A549 (cell line): ENCODE measurements at regions not wholly inside any gene's neighbourhood (a gene's known extent, or its start where the extent isn't known, plus 50 kb on each side); places are given as distances from the start of the nearest gene placed in this dataset.

ENCODE experiments used
- ATAC-seq, 2 experiments: fragments of 200-7000 bp in 1 of 2; fragments of >200 bp in 1 of 2; cut with Nextera tagmentation in 1 of 2; cut with Tn5 transposase in 1 of 2; 3 replicates each; pipeline versions ENCODE4 v1.8.0 to v1.9.1; 2018 to 2020; ENCODE audit warnings: mild to moderate bottlenecking in 1 of 2, moderate library complexity in 1 of 2
- CTCF ChIA-PET: fragments of 300-600 bp; sonication (Branson Sonifier 250); formaldehyde crosslinking; extraction: SDS; loops from one replicate; lab custom pipeline; 2021; ENCODE audit warnings: antibody characterized with exemption, inconsistent platforms; lab: Yijun Ruan, JAX
- POLR2A ChIA-PET: fragments of 350-600 bp; formaldehyde crosslinking; extraction: SDS; loops from one replicate; lab custom pipeline; 2021; ENCODE audit warnings: antibody characterized with exemption, inconsistent platforms; lab: Yijun Ruan, JAX
- DNase-seq, 2 experiments: peaks; one replicate each; pipeline versions ENCODE4 v3.0.0 to v3.0.0-alpha.2; 2011 to 2016; ENCODE audit warnings: low read depth in 1 of 2, low spot score in 1 of 2
- FAIRE-seq: peaks from 2 replicates; lab custom pipeline; 2011; peaks lifted over from hg19 to GRCh38; lab: Jason Lieb, UNC
- H3K27ac ChIP-seq, 2 experiments: fragments of >200 bp; sonication (Bioruptor Twin); formaldehyde crosslinking; 3 replicates each; pipeline ENCODE4 v1.5.1; 2016 to 2017
- H3K4me1 ChIP-seq: fragments of >200 bp; sonication (Bioruptor Twin); formaldehyde crosslinking; 3 replicates; pipeline ENCODE4 v1.6.1; 2016
- H3K4me2 ChIP-seq: fragments of >200 bp; sonication (Bioruptor Twin); formaldehyde crosslinking; 3 replicates; pipeline ENCODE4 v1.6.1; 2016
- H3K4me3 ChIP-seq: fragments of >200 bp; sonication (Bioruptor Twin); formaldehyde crosslinking; 3 replicates; pipeline ENCODE4 v1.5.1; 2016
- H3K9me3 ChIP-seq: fragments of >200 bp; sonication (Bioruptor Twin); formaldehyde crosslinking; 3 replicates; pipeline ENCODE4 v1.6.1; 2016
- ELK1 ChIP-seq: fragments of 150-350 bp; IDR thresholded peaks from 2 replicates; pipeline ENCODE4 v1.6.1; 2014; ENCODE audit warnings: low read depth, mild to moderate bottlenecking, low read length
- EP300 ChIP-seq, 2 experiments: fragments of >200 bp; sonication (Bioruptor Twin); formaldehyde crosslinking; IDR thresholded peaks; 2 replicates in 1 of 2; 3 replicates in 1 of 2; pipeline ENCODE4 v1.6.1; 2016 to 2017
- ESRRA ChIP-seq: fragments of 150-350 bp; IDR thresholded peaks from 2 replicates; pipeline ENCODE4 v1.6.1; 2014; ENCODE audit warnings: mild to moderate bottlenecking, low read length, borderline replicate concordance
- FOSB ChIP-seq: fragments of 250-450 bp; sonication (Bioruptor Pico); IDR thresholded peaks from 2 replicates; pipeline ENCODE4 v1.5.0; 2020; ENCODE audit warnings: mild to moderate bottlenecking, moderate library complexity
- FOSL2 ChIP-seq, 2 experiments: fragments of 450-650 bp in 1 of 2; fragments of >200 bp in 1 of 2; sonication (Bioruptor Twin) in 1 of 2; formaldehyde crosslinking; IDR thresholded peaks; 2 replicates each; pipeline versions ENCODE4 v1.5.0 to v1.6.1; 2016 to 2020; ENCODE audit warnings: mild to moderate bottlenecking in 1 of 2, moderate library complexity in 1 of 2
- FOXS1 ChIP-seq: fragments of 250-450 bp; sonication (Bioruptor Pico); IDR thresholded peaks from 2 replicates; pipeline ENCODE4 v1.5.0; 2020; ENCODE audit warnings: mild to moderate bottlenecking, moderate library complexity
- GATA3 ChIP-seq: IDR thresholded peaks from 2 replicates; pipeline ENCODE4 v1.6.1; 2012; ENCODE audit warnings: borderline replicate concordance
- HES2 ChIP-seq: fragments of >200 bp; sonication (Bioruptor Twin); formaldehyde crosslinking; IDR thresholded peaks from 2 replicates; pipeline ENCODE4 v1.6.1; 2016
- HMGXB4 ChIP-seq: fragments of 250-450 bp; sonication (Bioruptor Pico); IDR thresholded peaks from 2 replicates; pipeline ENCODE4 v1.5.0; 2021; ENCODE audit warnings: mild to moderate bottlenecking, moderate library complexity, borderline replicate concordance
- HOXB13 ChIP-seq: fragments of 250-450 bp; sonication (Bioruptor Pico); IDR thresholded peaks from 2 replicates; pipeline ENCODE4 v1.5.0; 2020; ENCODE audit warnings: low read depth, mild to moderate bottlenecking, moderate library complexity
- JUN ChIP-seq, 2 experiments: fragments of >200 bp; sonication (Bioruptor Twin); formaldehyde crosslinking; IDR thresholded peaks; 2 replicates in 1 of 2; 3 replicates in 1 of 2; pipeline ENCODE4 v1.6.1; 2016 to 2017
- KDM1A ChIP-seq: fragments of 200-600 bp; sonication (generic); IDR thresholded peaks from 2 replicates; pipeline ENCODE4 v1.6.1; 2016; ENCODE audit warnings: low read depth, mild to moderate bottlenecking
- MAFK ChIP-seq: fragments of 450-650 bp; IDR thresholded peaks from 2 replicates; pipeline ENCODE4 v1.6.1; 2014; ENCODE audit not compliant: partially characterized antibody
- MYC ChIP-seq: IDR thresholded peaks from 2 replicates; pipeline ENCODE4 v1.6.1; 2012; ENCODE audit warnings: mild to moderate bottlenecking, inconsistent platforms, low read length, improper control_type of control experiment, borderline replicate concordance
- NFE2L2 ChIP-seq: fragments of 150-350 bp; conservative IDR thresholded peaks from 2 replicates; pipeline ENCODE4 v1.6.1; 2014; ENCODE audit warnings: low read length
- PBX3 ChIP-seq: IDR thresholded peaks from 2 replicates; pipeline ENCODE4 v1.6.1; 2012
- USF2 ChIP-seq: fragments of 450-650 bp; IDR thresholded peaks from 2 replicates; pipeline ENCODE4 v1.6.1; 2014; ENCODE audit warnings: antibody characterized with exemption
- ZSCAN20 ChIP-seq: fragments of 250-450 bp; sonication (Bioruptor Pico); IDR thresholded peaks from 2 replicates; pipeline ENCODE4 v1.8.0; 2022; ENCODE audit warnings: mild to moderate bottlenecking, moderate library complexity
- WGBS: methylation state at CpG from one replicate; pipeline ENCODE4 v1.1.6; 2017; ENCODE audit errors: missing lambda C conversion rate; 5-methylcytosine and 5-hydroxymethylcytosine counted together

- DNase-seq, result no peak
- Histone ChIP-seq H3K4me1 (peaks cover 6% of the 10 kb centered on the region; the same call in 1 of the 3 replicates), H3K27ac (peak overlapping the region in 1 of 2 experiments; percentile 45; a peak in 3 of 6 replicates)
- no peak for TF ChIP-seq MYC
- no peak for TF ChIP-seq FOSL2 (IDR thresholded peaks at IDR 0.05)
- TF ChIP-seq FOSL2 (CRISPR knock-in tag; IDR thresholded peaks at IDR 0.05), result 0 out of 2 replicates have a peak, but pooled peaks have one; percentile 16
- TF ChIP-seq, all 56 proteins: peak for 1
- no peak overlapping the region for H3K4me2 ChIP-seq
- FAIRE-seq (no peak), ATAC-seq (no peak)
- no peaks in the 10 kb centered on the region for H3K9me3 ChIP-seq
- H3K4me3 ChIP-seq, result no peak overlapping the region
- CTCF ChIA-PET, result interaction anchor here (1.3 kb wide), 3 partner anchors 8 to 10 kb away, joined by 4 to 7 read pairs (median 5); no protein-coding TSS in a partner anchor
- POLR2A ChIA-PET, result no interaction called here
- 68% methylated on average over 5 of the region's 5 CpGs for WGBS
These were observed 57.9 kb upstream of the EPAS1 start for GRCh38 chr2:46239175-46239846.

GRCh38 chr2:46239847-46240181, 57.4 kb upstream of the EPAS1 start:
- no peak for DNase-seq
- no peaks in the 10 kb centered on the region for H3K9me3 ChIP-seq
- no peak for ATAC-seq
- CTCF ChIA-PET, result interaction anchor here (1.3 kb wide), 3 partner anchors 8 to 10 kb away, joined by 4 to 7 read pairs (median 5); no protein-coding TSS in a partner anchor
- no peak overlapping the region for H3K4me2 ChIP-seq
- POLR2A ChIA-PET, result interaction anchor here (0.5 kb wide), 1 partner anchor 48 kb away, joined by 3 read pairs; no protein-coding TSS in a partner anchor
- H3K4me1 ChIP-seq, result peaks cover 6% of the 10 kb centered on the region; the same call in 1 of the 3 replicates
- TF ChIP-seq HES2 (no peak), FOXS1 (CRISPR knock-in tag) (no peak), FOSL2 (IDR thresholded peaks at IDR 0.05) (no peak), FOSL2 (CRISPR knock-in tag; IDR thresholded peaks at IDR 0.05) (no peak), USF2 (no peak), ESRRA (no peak), ELK1 (no peak), HOXB13 (CRISPR knock-in tag) (no peak), HMGXB4 (CRISPR knock-in tag) (no peak), MAFK (no peak), PBX3 (no peak), EP300 (IDR thresholded peaks at IDR 0.05) (no peak), ZSCAN20 (CRISPR knock-in tag) (no peak), NFE2L2 (no peak), KDM1A (no peak), JUN (IDR thresholded peaks at IDR 0.05) (no peak), FOSB (CRISPR knock-in tag) (no peak), GATA3 (no peak)
- H3K4me3 ChIP-seq, result no peak overlapping the region
- WGBS, result 92% methylated on average over 4 of the region's 4 CpGs
- FAIRE-seq, result no peak
- peak overlapping the region in 1 of 2 experiments; percentile 45; a peak in 3 of 6 replicates for H3K27ac ChIP-seq
